UCSD-AML1 (cell line): ENCODE measurements at regions not wholly inside any gene's neighbourhood (a gene's known extent, or its start where the extent isn't known, plus 50 kb on each side); places are given as distances from the start of the nearest gene placed in this dataset.

Source experiments
- DNase-seq: peaks from one replicate; lab custom pipeline; 2025; ENCODE audit not compliant: unreplicated experiment; lab: John Stamatoyannopoulos, UW

- DNase-seq = no peak
Observed at GRCh38 chr16:52896478-52897164, 156.1 kb downstream of the CHD9NB start.

- DNase-seq = no peak
Observed at GRCh38 chr16:52874042-52874441, 178.7 kb downstream of the CHD9NB start.

- DNase-seq = no peak
Observed at GRCh38 chr16:52872731-52873130, 180.0 kb downstream of the CHD9NB start.

GRCh38 chr16:52871481-52871880, 181.2 kb downstream of the CHD9NB start:
- no peak for DNase-seq

- no peak for DNase-seq
Observed at GRCh38 chr16:52869243-52869642, 183.5 kb downstream of the CHD9NB start.

- no peak for DNase-seq
Observed at GRCh38 chr16:52863000-52863399, 189.7 kb downstream of the CHD9NB start.

- DNase-seq = no peak
Observed at GRCh38 chr16:52861614-52862022, 191.1 kb downstream of the CHD9NB start.

GRCh38 chr16:52855463-52855862, 197.2 kb downstream of the CHD9NB start:
- DNase-seq = no peak

GRCh38 chr16:52852978-52853377, 199.7 kb downstream of the CHD9NB start:
- DNase-seq = no peak

- no peak for DNase-seq
Observed at GRCh38 chr16:52851211-52851740, 201.4 kb downstream of the CHD9NB start.

GRCh38 chr16:52843381-52843780, 209.3 kb downstream of the CHD9NB start:
- DNase-seq = no peak

- no peak for DNase-seq
Observed at GRCh38 chr16:52837251-52837650, 215.4 kb downstream of the CHD9NB start.

- no peak for DNase-seq
Observed at GRCh38 chr16:52834736-52835465, 217.8 kb downstream of the CHD9NB start.

GRCh38 chr16:52832771-52833170, 219.9 kb downstream of the CHD9NB start:
- DNase-seq = no peak

- DNase-seq = no peak
Observed at GRCh38 chr16:52827456-52827855, 225.2 kb downstream of the CHD9NB start.

- DNase-seq = no peak
Observed at GRCh38 chr16:52825892-52826291, 226.8 kb downstream of the CHD9NB start.

- DNase-seq = no peak
Observed at GRCh38 chr16:52819808-52820207, 232.9 kb downstream of the CHD9NB start.

- DNase-seq = no peak
Observed at GRCh38 chr16:52819405-52819804, 233.3 kb downstream of the CHD9NB start.

GRCh38 chr16:52817696-52818095, 235.0 kb downstream of the CHD9NB start:
- no peak for DNase-seq

- no peak for DNase-seq
Observed at GRCh38 chr16:52816993-52817392, 235.7 kb downstream of the CHD9NB start.

GRCh38 chr16:52812678-52813556, 239.8 kb downstream of the CHD9NB start:
- DNase-seq = no peak
